ENCODE measurements at regions not wholly inside any gene's neighbourhood (a gene's known extent, or its start where the extent isn't known, plus 50 kb on each side); places are given as distances from the start of the nearest gene placed in this dataset.

GRCh38 chr3:117485841-117486240, 776.3 kb downstream of the TUSC7 start:
- no peak for DNase-seq

- peak; percentile 2 for DNase-seq
These were observed 777.4 kb downstream of the TUSC7 start for GRCh38 chr3:117486719-117487716.

- no peak for DNase-seq
These were observed 779.4 kb downstream of the TUSC7 start for GRCh38 chr3:117488983-117489382.

GRCh38 chr3:117489663-117490079, 780.1 kb downstream of the TUSC7 start:
- no peak for DNase-seq

- no peak for DNase-seq
These were observed 781.1 kb downstream of the TUSC7 start for GRCh38 chr3:117490716-117491115.

- DNase-seq, result no peak
These were observed 786.0 kb downstream of the TUSC7 start for GRCh38 chr3:117495620-117496019.

- DNase-seq, result no peak
These were observed 789.8 kb downstream of the TUSC7 start for GRCh38 chr3:117499189-117499870.

GRCh38 chr3:117507958-117508357, 798.4 kb downstream of the TUSC7 start:
- DNase-seq, result no peak

GRCh38 chr3:117509858-117510257, 800.3 kb downstream of the TUSC7 start:
- DNase-seq, result no peak

GRCh38 chr3:117510396-117510795, 800.8 kb downstream of the TUSC7 start:
- DNase-seq, result no peak

GRCh38 chr3:117512975-117513374, 803.4 kb downstream of the TUSC7 start:
- no peak for DNase-seq

- DNase-seq, result no peak
These were observed 805.7 kb downstream of the TUSC7 start for GRCh38 chr3:117515309-117515708.

GRCh38 chr3:117518364-117518763, 808.8 kb downstream of the TUSC7 start:
- DNase-seq, result no peak

- no peak for DNase-seq
These were observed 810.2 kb downstream of the TUSC7 start for GRCh38 chr3:117519776-117520175.

- no peak for DNase-seq
These were observed 811.0 kb downstream of the TUSC7 start for GRCh38 chr3:117520582-117520981.

GRCh38 chr3:117523418-117523817, 813.8 kb downstream of the TUSC7 start:
- no peak for DNase-seq

- no peak for DNase-seq
These were observed 815.3 kb downstream of the TUSC7 start for GRCh38 chr3:117524890-117525289.

GRCh38 chr3:117526470-117527079, 817.0 kb downstream of the TUSC7 start:
- no peak for DNase-seq

- DNase-seq, result no peak
These were observed 817.8 kb downstream of the TUSC7 start for GRCh38 chr3:117527346-117527745.

- peak; percentile 8 for DNase-seq
These were observed 819.1 kb downstream of the TUSC7 start for GRCh38 chr3:117528688-117529087.

- DNase-seq, result no peak
These were observed 821.6 kb downstream of the TUSC7 start for GRCh38 chr3:117531078-117531767.

GRCh38 chr3:117532268-117532667, 822.7 kb downstream of the TUSC7 start:
- no peak for DNase-seq

- DNase-seq, result no peak
These were observed 824.6 kb downstream of the TUSC7 start for GRCh38 chr3:117534138-117534537.

All from NCI-H526 treated with DMSO at 0.1 percent for 48 hours (cell line).